ENCODE measurements at regions not wholly inside any gene's neighbourhood (a gene's known extent, or its start where the extent isn't known, plus 50 kb on each side); places are given as distances from the start of the nearest gene placed in this dataset.

- H3K4me3 ChIP-seq (ENCODE audit: low read depth, low read length) = no peak overlapping the region
- no peak for TF ChIP-seq CTCF (IDR thresholded peaks at IDR 0.05)
- no peak overlapping the region for H3K9ac ChIP-seq
- no peak overlapping the region for H2AFZ ChIP-seq
- H3K4me2 ChIP-seq (ENCODE audit: low read length) = no peak overlapping the region
- H3K4me1 ChIP-seq = no peaks in the 10 kb centered on the region
- no peaks in the 10 kb centered on the region for H3K79me2 ChIP-seq
- H3K27me3 ChIP-seq (ENCODE audit: control insufficient read depth, insufficient read depth, low read length) = no peaks in the 10 kb centered on the region
- H3K36me3 ChIP-seq (ENCODE audit: control insufficient read depth, insufficient read depth, low read length) = no peaks in the 10 kb centered on the region
- no peak overlapping the region for H3K27ac ChIP-seq
- H3K9me3 ChIP-seq (ENCODE audit: control insufficient read depth, low read length) = no peaks in the 10 kb centered on the region
These were observed 329.0 kb upstream of the SFSWAP start for GRCh38 chr12:131381716-131382430.

GRCh38 chr12:131383291-131383690 is 327.6 kb upstream of the SFSWAP start:
- H3K79me2 ChIP-seq = no peaks in the 10 kb centered on the region
- H3K9me3 ChIP-seq (ENCODE audit: control insufficient read depth, low read length) = no peaks in the 10 kb centered on the region
- H3K4me3 ChIP-seq (ENCODE audit: low read depth, low read length) = no peak overlapping the region
- no peaks in the 10 kb centered on the region for H3K27me3 ChIP-seq (ENCODE audit: control insufficient read depth, insufficient read depth, low read length)
- no peak for TF ChIP-seq CTCF (IDR thresholded peaks at IDR 0.05)
- no peak overlapping the region for H3K27ac ChIP-seq
- no peak overlapping the region for H3K9ac ChIP-seq
- H3K4me1 ChIP-seq = no peaks in the 10 kb centered on the region
- H3K36me3 ChIP-seq (ENCODE audit: control insufficient read depth, insufficient read depth, low read length) = no peaks in the 10 kb centered on the region
- no peak overlapping the region for H3K4me2 ChIP-seq (ENCODE audit: low read length)
- H2AFZ ChIP-seq = no peak overlapping the region

- no peak overlapping the region for H2AFZ ChIP-seq
- H3K36me3 ChIP-seq (ENCODE audit: control insufficient read depth, insufficient read depth, low read length) = no peaks in the 10 kb centered on the region
- no peak for TF ChIP-seq CTCF (IDR thresholded peaks at IDR 0.05)
- no peaks in the 10 kb centered on the region for H3K79me2 ChIP-seq
- no peak overlapping the region for H3K4me2 ChIP-seq (ENCODE audit: low read length)
- no peak overlapping the region for H3K9ac ChIP-seq
- no peaks in the 10 kb centered on the region for H3K4me1 ChIP-seq
- H3K27me3 ChIP-seq (ENCODE audit: control insufficient read depth, insufficient read depth, low read length) = no peaks in the 10 kb centered on the region
- H3K27ac ChIP-seq = no peak overlapping the region
- no peak overlapping the region for H3K4me3 ChIP-seq (ENCODE audit: low read depth, low read length)
- no peaks in the 10 kb centered on the region for H3K9me3 ChIP-seq (ENCODE audit: control insufficient read depth, low read length)
These were observed 326.9 kb upstream of the SFSWAP start for GRCh38 chr12:131383741-131384543.

GRCh38 chr12:131384544-131384855 is 326.4 kb upstream of the SFSWAP start:
- Histone ChIP-seq H3K9me3 (ENCODE audit: control insufficient read depth, low read length) (no peaks in the 10 kb centered on the region), H3K4me1 (no peaks in the 10 kb centered on the region), H3K36me3 (ENCODE audit: control insufficient read depth, insufficient read depth, low read length) (no peaks in the 10 kb centered on the region), H3K4me2 (ENCODE audit: low read length) (no peak overlapping the region), H3K27ac (no peak overlapping the region), H3K27me3 (ENCODE audit: control insufficient read depth, insufficient read depth, low read length) (no peaks in the 10 kb centered on the region), H2AFZ (no peak overlapping the region), H3K79me2 (no peaks in the 10 kb centered on the region), H3K4me3 (ENCODE audit: low read depth, low read length) (no peak overlapping the region), H3K9ac (no peak overlapping the region)
- TF ChIP-seq CTCF (IDR thresholded peaks at IDR 0.05) = no peak

Data from parathyroid adenoma (tissue), 2 donors.